ENCODE measurements at regions not wholly inside any gene's neighbourhood (a gene's known extent, or its start where the extent isn't known, plus 50 kb on each side); places are given as distances from the start of the nearest gene placed in this dataset.
"Not testable (repeated sequence)": the region's sequence is repeated elsewhere in the genome, so short reads cannot be mapped to it uniquely, and the experiment has no call there.

GRCh38 chr19:30066781-30067759 is 125.0 kb downstream of the URI1 start:
- DNase-seq (ENCODE audit: low spot score in 2 of 2): peak in 1 of 2 donors; percentile 58
- intact Hi-C loops (cut with DNase I): no loop called here
- no peaks in the 10 kb centered on the region for H3K27me3 ChIP-seq

GRCh38 chr19:30067956-30068506 is 126.0 kb downstream of the URI1 start:
- intact Hi-C loops (cut with DNase I); H3K36me3 ChIP-seq; DNase-seq (ENCODE audit: low spot score in 2 of 2); H3K27me3 ChIP-seq; H3K4me1 ChIP-seq; H3K27ac ChIP-seq; H3K9me3 ChIP-seq; H3K4me3 ChIP-seq: not testable (repeated sequence)

More at GRCh38 chr19:30066781-30067759, 125.0 kb downstream of the URI1 start:
- no peak overlapping the region for H3K27ac ChIP-seq
- TF ChIP-seq, protein P1, sequence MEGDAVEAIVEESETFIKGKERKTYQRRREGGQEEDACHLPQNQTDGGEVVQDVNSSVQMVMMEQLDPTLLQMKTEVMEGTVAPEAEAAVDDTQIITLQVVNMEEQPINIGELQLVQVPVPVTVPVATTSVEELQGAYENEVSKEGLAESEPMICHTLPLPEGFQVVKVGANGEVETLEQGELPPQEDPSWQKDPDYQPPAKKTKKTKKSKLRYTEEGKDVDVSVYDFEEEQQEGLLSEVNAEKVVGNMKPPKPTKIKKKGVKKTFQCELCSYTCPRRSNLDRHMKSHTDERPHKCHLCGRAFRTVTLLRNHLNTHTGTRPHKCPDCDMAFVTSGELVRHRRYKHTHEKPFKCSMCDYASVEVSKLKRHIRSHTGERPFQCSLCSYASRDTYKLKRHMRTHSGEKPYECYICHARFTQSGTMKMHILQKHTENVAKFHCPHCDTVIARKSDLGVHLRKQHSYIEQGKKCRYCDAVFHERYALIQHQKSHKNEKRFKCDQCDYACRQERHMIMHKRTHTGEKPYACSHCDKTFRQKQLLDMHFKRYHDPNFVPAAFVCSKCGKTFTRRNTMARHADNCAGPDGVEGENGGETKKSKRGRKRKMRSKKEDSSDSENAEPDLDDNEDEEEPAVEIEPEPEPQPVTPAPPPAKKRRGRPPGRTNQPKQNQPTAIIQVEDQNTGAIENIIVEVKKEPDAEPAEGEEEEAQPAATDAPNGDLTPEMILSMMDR (IDR thresholded peaks at IDR 0.05): no peak
- H3K4me1 ChIP-seq: no peaks in the 10 kb centered on the region
- H3K36me3 ChIP-seq: no peaks in the 10 kb centered on the region
- H3K4me3 ChIP-seq: no peak overlapping the region
- H3K9me3 ChIP-seq: no peaks in the 10 kb centered on the region

- DNase-seq (ENCODE audit: low spot score in 2 of 2): peak in 1 of 2 donors; percentile 52
- no peaks in the 10 kb centered on the region for H3K4me1 ChIP-seq
- H3K4me3 ChIP-seq: no peak overlapping the region
- intact Hi-C loops (cut with DNase I): no loop called here
- H3K36me3 ChIP-seq: no peaks in the 10 kb centered on the region
- H3K27ac ChIP-seq: no peak overlapping the region
- no peaks in the 10 kb centered on the region for H3K9me3 ChIP-seq
- TF ChIP-seq, protein P1 (IDR thresholded peaks at IDR 0.05): no peak
- H3K27me3 ChIP-seq: no peaks in the 10 kb centered on the region
These were observed 126.7 kb downstream of the URI1 start for GRCh38 chr19:30068528-30069395.

DNA sequence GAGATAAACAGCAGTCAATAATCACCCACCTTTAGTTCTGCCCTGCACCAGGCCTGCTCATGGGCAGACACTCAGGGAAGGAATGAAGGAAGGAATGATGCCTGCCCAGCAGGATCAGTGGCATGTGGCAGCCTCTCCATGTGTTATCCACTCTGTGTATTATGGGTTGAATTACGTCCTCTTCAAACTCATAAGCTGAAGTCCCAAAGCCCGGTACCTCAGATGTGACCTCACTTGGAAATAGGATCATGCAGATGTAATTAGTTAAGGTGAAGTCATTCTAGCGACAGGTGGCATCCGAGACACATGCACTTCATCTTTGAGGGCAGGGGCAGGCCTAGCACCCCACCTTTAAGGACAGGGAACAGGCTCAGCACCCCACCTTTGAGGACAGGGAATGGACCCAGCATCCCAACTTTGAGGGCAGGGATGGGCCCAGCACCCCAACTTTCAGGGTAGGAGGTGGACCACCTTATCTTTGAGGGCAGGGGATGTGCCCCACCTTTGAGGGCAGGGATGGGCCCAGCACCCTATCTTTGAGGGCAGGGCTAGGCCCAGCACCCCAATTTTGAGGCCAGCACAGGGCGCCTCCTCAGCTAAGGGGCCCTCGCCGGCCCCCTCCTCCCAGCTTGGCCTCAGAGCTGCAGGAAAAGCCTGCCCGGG is 127.6 kb downstream of the URI1 start:
- intact Hi-C loops (cut with DNase I): no loop called here
- peak in 1 of 2 donors; percentile 33 for DNase-seq (ENCODE audit: low spot score in 2 of 2)
- Histone ChIP-seq H3K4me3 (no peak overlapping the region), H3K4me1 (no peaks in the 10 kb centered on the region), H3K27ac (no peak overlapping the region), H3K9me3 (no peaks in the 10 kb centered on the region), H3K36me3 (no peaks in the 10 kb centered on the region), H3K27me3 (no peaks in the 10 kb centered on the region)
- TF ChIP-seq, protein P1 (IDR thresholded peaks at IDR 0.05): no peak

DNA sequence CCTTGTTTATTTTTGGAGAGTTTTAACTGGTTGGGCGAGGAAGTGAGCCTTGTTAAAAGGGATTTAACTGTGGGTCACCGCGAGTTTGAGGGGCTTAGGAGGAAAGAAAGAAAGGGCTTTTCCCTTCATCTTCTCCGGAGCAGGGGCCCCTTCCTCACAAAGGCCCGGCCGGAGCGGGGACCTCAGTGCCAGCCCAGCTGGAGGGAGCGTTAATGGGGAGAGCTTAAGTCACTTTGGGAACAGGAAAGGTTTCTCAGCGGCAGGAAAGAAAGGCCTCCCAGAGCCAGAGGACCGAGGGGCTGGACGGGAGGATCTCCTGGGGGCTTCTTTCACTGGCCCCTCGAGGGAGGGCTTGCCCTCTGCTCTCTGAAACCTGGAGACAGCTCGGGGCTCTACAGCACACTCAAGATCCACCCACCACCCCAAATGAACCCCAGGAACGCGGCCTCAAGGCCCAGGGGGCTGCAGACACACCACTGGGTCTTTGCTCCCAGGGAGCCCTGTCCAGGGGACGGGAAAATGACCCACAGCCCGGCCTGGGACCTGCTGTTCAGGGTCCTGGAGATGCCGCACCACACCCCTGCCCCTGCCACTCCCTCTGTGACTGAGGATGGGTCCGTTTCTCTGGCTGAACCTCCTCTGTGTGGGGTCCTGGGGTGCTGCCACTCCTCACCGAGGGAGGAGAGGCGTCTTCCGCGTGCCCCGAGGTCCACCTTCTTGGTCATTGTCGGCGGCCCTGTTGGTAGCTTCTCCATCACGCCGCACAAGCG is 128.3 kb downstream of the URI1 start:
- Histone ChIP-seq H3K27ac (no peak overlapping the region), H3K9me3 (no peaks in the 10 kb centered on the region), H3K36me3 (no peaks in the 10 kb centered on the region), H3K4me1 (no peaks in the 10 kb centered on the region), H3K4me3 (no peak overlapping the region), H3K27me3 (no peaks in the 10 kb centered on the region)
- TF ChIP-seq, protein P1 (IDR thresholded peaks at IDR 0.05): no peak
- peak in 1 of 2 donors; percentile 57 for DNase-seq (ENCODE audit: low spot score in 2 of 2)
- intact Hi-C loops (cut with DNase I): no loop called here
